ENCODE measurements at regions not wholly inside any gene's neighbourhood (a gene's known extent, or its start where the extent isn't known, plus 50 kb on each side); places are given as distances from the start of the nearest gene placed in this dataset.
"Not testable (repeated sequence)": the region's sequence is repeated elsewhere in the genome, so short reads cannot be mapped to it uniquely, and the experiment has no call there.

GRCh38 chr14:104406831-104407230 is 172.7 kb upstream of the C14orf180 start:
- no peak for DNase-seq (ENCODE audit: low spot score)
- peaks cover 4% of the 10 kb centered on the region for H3K4me1 Mint-ChIP-seq (ENCODE audit: unreplicated experiment)
- H3K27ac Mint-ChIP-seq (ENCODE audit: unreplicated experiment), result no peak overlapping the region
- no peak overlapping the region for H3K4me3 Mint-ChIP-seq (ENCODE audit: unreplicated experiment)
- H3K36me3 Mint-ChIP-seq (ENCODE audit: low read depth, unreplicated experiment), result no peaks in the 10 kb centered on the region
- H3K27me3 Mint-ChIP-seq (ENCODE audit: unreplicated experiment), result peaks cover 2% of the 10 kb centered on the region
- H3K9me3 Mint-ChIP-seq (ENCODE audit: unreplicated experiment), result peaks cover 5% of the 10 kb centered on the region
- TF ChIP-seq CTCF (IDR thresholded peaks at IDR 0.05; ENCODE audit: unreplicated experiment), result no peak

GRCh38 chr14:104416383-104416782 is 163.2 kb upstream of the C14orf180 start:
- Mint-ChIP-seq H3K27me3 (ENCODE audit: unreplicated experiment) (no peaks in the 10 kb centered on the region), H3K4me1 (ENCODE audit: unreplicated experiment) (no peaks in the 10 kb centered on the region), H3K4me3 (ENCODE audit: unreplicated experiment) (no peak overlapping the region), H3K9me3 (ENCODE audit: unreplicated experiment) (no peaks in the 10 kb centered on the region), H3K27ac (ENCODE audit: unreplicated experiment) (no peak overlapping the region), H3K36me3 (ENCODE audit: low read depth, unreplicated experiment) (no peaks in the 10 kb centered on the region)
- no peak for DNase-seq (ENCODE audit: low spot score)
- no peak for TF ChIP-seq CTCF (IDR thresholded peaks at IDR 0.05; ENCODE audit: unreplicated experiment)

- Mint-ChIP-seq H3K27me3 (ENCODE audit: unreplicated experiment) (no peaks in the 10 kb centered on the region), H3K27ac (ENCODE audit: unreplicated experiment) (no peak overlapping the region), H3K9me3 (ENCODE audit: unreplicated experiment) (no peaks in the 10 kb centered on the region), H3K4me3 (ENCODE audit: unreplicated experiment) (no peak overlapping the region), H3K36me3 (ENCODE audit: low read depth, unreplicated experiment) (no peaks in the 10 kb centered on the region), H3K4me1 (ENCODE audit: unreplicated experiment) (no peaks in the 10 kb centered on the region)
- DNase-seq (ENCODE audit: low spot score), result no peak
- no peak for TF ChIP-seq CTCF (IDR thresholded peaks at IDR 0.05; ENCODE audit: unreplicated experiment)
These were observed 159.6 kb upstream of the C14orf180 start for GRCh38 chr14:104419865-104420505.

GRCh38 chr14:104420523-104420922 is 159.0 kb upstream of the C14orf180 start:
- DNase-seq (ENCODE audit: low spot score); H3K27ac Mint-ChIP-seq (ENCODE audit: unreplicated experiment); H3K4me3 Mint-ChIP-seq (ENCODE audit: unreplicated experiment); H3K36me3 Mint-ChIP-seq (ENCODE audit: low read depth, unreplicated experiment); H3K9me3 Mint-ChIP-seq (ENCODE audit: unreplicated experiment); H3K27me3 Mint-ChIP-seq (ENCODE audit: unreplicated experiment); H3K4me1 Mint-ChIP-seq (ENCODE audit: unreplicated experiment): not testable (repeated sequence)

GRCh38 chr14:104420990-104421389 is 158.6 kb upstream of the C14orf180 start:
- Mint-ChIP-seq H3K27me3 (ENCODE audit: unreplicated experiment) (no peaks in the 10 kb centered on the region), H3K36me3 (ENCODE audit: low read depth, unreplicated experiment) (no peaks in the 10 kb centered on the region), H3K4me3 (ENCODE audit: unreplicated experiment) (no peak overlapping the region), H3K4me1 (ENCODE audit: unreplicated experiment) (no peaks in the 10 kb centered on the region), H3K27ac (ENCODE audit: unreplicated experiment) (no peak overlapping the region), H3K9me3 (ENCODE audit: unreplicated experiment) (no peaks in the 10 kb centered on the region)
- no peak for TF ChIP-seq CTCF (IDR thresholded peaks at IDR 0.05; ENCODE audit: unreplicated experiment)
- no peak for DNase-seq (ENCODE audit: low spot score)

All from endothelial cell (in vitro differentiated cells).